Nephron (organoid): ENCODE measurements at regions not wholly inside any gene's neighbourhood (a gene's known extent, or its start where the extent isn't known, plus 50 kb on each side); places are given as distances from the start of the nearest gene placed in this dataset.

ENCODE experiments used
- H3K27ac Mint-ChIP-seq, 3 experiments: 2 replicates each; pipeline ENCODE4 v1.8.0; 2020; ENCODE audit warnings: mixed read lengths in 3 of 3, mild to moderate bottlenecking in 2 of 3, moderate library complexity in 1 of 3
- H3K27me3 Mint-ChIP-seq: 2 replicates; pipeline ENCODE4 v1.8.0; 2021; ENCODE audit warnings: low read depth, mild to moderate bottlenecking, moderate library complexity, mixed read lengths
- H3K36me3 Mint-ChIP-seq: 2 replicates; pipeline ENCODE4 v1.8.0; 2020; ENCODE audit warnings: low read depth, mixed read lengths
- H3K4me1 Mint-ChIP-seq: 2 replicates; pipeline ENCODE4 v1.8.0; 2020; ENCODE audit warnings: mixed read lengths
- H3K4me3 Mint-ChIP-seq, 3 experiments: 2 replicates each; pipeline ENCODE4 v1.8.0; 2020; ENCODE audit warnings: mild to moderate bottlenecking in 3 of 3, mixed read lengths in 3 of 3, moderate library complexity in 2 of 3
- H3K9me3 Mint-ChIP-seq: 2 replicates; pipeline ENCODE4 v1.8.0; 2020; ENCODE audit warnings: mixed read lengths
- TF ChIP-seq, protein P1 (sequence below), 3 experiments: fragments of 200-600 bp; sonication (generic); IDR thresholded peaks; one replicate each; pipeline ENCODE4 v1.5.0; 2021; ENCODE audit warnings: antibody characterized with exemption in 3 of 3; ENCODE audit not compliant: unreplicated experiment in 3 of 3

DNA sequence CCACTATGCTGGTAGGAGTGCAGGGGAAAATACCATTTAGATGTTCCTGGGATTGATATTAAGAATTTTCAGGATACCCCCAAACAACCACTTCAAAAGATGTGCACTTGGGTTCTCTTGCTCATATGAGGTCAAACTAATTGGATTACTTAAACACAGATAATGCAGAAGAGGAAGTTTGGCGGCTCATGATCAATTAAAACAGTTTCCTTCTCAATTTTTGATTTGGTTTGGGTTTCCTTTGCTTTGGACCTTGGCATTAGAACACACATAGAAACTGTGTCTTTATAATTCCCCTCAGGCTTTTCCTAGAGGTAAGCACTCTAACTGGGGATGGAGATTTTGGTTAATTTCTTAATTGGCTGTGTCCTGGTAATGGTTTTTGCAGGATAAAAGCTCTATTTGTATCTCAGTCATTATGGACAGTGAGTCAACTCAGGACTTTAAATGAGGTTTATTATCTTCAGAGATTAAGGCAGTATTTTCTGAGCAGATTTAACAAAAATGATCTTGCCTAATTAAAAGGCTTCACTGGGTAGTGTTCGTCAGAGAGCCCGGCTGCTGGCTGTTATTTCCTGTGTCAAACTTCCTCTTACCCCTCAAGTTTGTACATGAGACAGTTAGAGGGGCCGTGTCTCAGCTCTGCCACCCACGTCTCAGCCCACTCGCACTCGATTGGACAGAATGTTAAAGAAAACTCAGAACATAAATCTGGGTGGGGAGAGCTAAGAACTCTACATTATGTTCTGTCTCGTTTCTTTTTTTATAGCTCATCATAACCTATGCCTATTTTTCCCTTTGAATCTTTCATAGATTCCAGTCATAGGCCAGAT lies 50.3 kb upstream of the PREP start:
- Mint-ChIP-seq H3K4me3 (no peak overlapping the region), H3K36me3 (no peaks in the 10 kb centered on the region), H3K4me1 (no peaks in the 10 kb centered on the region), H3K27me3 (peaks cover 7% of the 10 kb centered on the region), H3K27ac (no peak overlapping the region), H3K9me3 (no peaks in the 10 kb centered on the region)
- TF ChIP-seq, protein P1, sequence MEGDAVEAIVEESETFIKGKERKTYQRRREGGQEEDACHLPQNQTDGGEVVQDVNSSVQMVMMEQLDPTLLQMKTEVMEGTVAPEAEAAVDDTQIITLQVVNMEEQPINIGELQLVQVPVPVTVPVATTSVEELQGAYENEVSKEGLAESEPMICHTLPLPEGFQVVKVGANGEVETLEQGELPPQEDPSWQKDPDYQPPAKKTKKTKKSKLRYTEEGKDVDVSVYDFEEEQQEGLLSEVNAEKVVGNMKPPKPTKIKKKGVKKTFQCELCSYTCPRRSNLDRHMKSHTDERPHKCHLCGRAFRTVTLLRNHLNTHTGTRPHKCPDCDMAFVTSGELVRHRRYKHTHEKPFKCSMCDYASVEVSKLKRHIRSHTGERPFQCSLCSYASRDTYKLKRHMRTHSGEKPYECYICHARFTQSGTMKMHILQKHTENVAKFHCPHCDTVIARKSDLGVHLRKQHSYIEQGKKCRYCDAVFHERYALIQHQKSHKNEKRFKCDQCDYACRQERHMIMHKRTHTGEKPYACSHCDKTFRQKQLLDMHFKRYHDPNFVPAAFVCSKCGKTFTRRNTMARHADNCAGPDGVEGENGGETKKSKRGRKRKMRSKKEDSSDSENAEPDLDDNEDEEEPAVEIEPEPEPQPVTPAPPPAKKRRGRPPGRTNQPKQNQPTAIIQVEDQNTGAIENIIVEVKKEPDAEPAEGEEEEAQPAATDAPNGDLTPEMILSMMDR (IDR thresholded peaks at IDR 0.05; ENCODE audit: unreplicated experiment in 3 of 3) = no peak
